ENCODE measurements at regions not wholly inside any gene's neighbourhood (a gene's known extent, or its start where the extent isn't known, plus 50 kb on each side); places are given as distances from the start of the nearest gene placed in this dataset.

GRCh38 chr2:118251427-118251826 lies 163.2 kb downstream of the INSIG2 start:
- TF ChIP-seq JUND (IDR thresholded peaks at IDR 0.05) (no peak), CTCF (IDR thresholded peaks at IDR 0.05; ENCODE audit: low read depth, low read length, missing input control) (no peak), RAD21 (IDR thresholded peaks at IDR 0.05) (no peak), YY1 (IDR thresholded peaks at IDR 0.05) (no peak), RXRA (IDR thresholded peaks at IDR 0.05) (no peak), GABPA (IDR thresholded peaks at IDR 0.05 in 1 of 2, conservative IDR thresholded peaks at IDR 0.05 in 1 of 2) (no peak), TAF1 (conservative IDR thresholded peaks at IDR 0.05) (no peak), REST (IDR thresholded peaks at IDR 0.05) (no peak), SP1 (IDR thresholded peaks at IDR 0.05) (no peak)
- TF ChIP-seq, protein P1, sequence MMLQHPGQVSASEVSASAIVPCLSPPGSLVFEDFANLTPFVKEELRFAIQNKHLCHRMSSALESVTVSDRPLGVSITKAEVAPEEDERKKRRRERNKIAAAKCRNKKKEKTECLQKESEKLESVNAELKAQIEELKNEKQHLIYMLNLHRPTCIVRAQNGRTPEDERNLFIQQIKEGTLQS (IDR thresholded peaks at IDR 0.05), result no peak

All from liver (tissue), 3 donors.